ENCODE measurements at regions not wholly inside any gene's neighbourhood (a gene's known extent, or its start where the extent isn't known, plus 50 kb on each side); places are given as distances from the start of the nearest gene placed in this dataset.

DNA sequence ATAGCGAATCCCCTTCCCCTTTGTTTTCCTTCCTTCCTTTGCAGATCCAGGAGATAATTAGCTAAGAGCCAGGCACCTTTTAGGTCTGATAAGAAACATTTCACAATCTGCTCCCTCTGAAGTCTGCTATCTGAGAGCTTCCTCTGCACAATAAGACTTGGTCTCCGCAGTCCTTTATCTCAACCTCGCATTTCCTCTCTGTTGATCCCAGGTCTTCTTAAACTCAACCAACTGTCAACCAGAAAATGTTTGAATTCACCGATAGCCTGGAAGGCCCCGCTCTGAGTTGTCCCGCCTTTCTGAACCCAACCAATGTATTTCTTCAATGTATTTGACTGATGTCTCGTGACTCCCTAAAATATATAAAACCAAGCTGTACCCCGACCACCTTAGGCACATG, 78.4 kb upstream of the CTDP1 start:
- TF ChIP-seq, protein P1, sequence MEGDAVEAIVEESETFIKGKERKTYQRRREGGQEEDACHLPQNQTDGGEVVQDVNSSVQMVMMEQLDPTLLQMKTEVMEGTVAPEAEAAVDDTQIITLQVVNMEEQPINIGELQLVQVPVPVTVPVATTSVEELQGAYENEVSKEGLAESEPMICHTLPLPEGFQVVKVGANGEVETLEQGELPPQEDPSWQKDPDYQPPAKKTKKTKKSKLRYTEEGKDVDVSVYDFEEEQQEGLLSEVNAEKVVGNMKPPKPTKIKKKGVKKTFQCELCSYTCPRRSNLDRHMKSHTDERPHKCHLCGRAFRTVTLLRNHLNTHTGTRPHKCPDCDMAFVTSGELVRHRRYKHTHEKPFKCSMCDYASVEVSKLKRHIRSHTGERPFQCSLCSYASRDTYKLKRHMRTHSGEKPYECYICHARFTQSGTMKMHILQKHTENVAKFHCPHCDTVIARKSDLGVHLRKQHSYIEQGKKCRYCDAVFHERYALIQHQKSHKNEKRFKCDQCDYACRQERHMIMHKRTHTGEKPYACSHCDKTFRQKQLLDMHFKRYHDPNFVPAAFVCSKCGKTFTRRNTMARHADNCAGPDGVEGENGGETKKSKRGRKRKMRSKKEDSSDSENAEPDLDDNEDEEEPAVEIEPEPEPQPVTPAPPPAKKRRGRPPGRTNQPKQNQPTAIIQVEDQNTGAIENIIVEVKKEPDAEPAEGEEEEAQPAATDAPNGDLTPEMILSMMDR (IDR thresholded peaks at IDR 0.05) = no peak
- no peak for TF ChIP-seq EZH2 (IDR thresholded peaks at IDR 0.05; ENCODE audit: borderline replicate concordance, insufficient read depth, low read depth, low read length, poor library complexity, severe bottlenecking)

All from B cell (primary cell).